Duodenal mucosa (tissue), 2 donors: ENCODE measurements at regions not wholly inside any gene's neighbourhood (a gene's known extent, or its start where the extent isn't known, plus 50 kb on each side); places are given as distances from the start of the nearest gene placed in this dataset.

ENCODE experiments used
- H3K27ac ChIP-seq: one replicate; pipeline ENCODE4 v1.7.0; 2013; ENCODE audit warnings: low read depth, low read length
- H3K27me3 ChIP-seq, 2 donors: one replicate each; pipeline ENCODE4 v1.7.0; 2013; ENCODE audit warnings: low read length in 2 of 2, control low read depth in 1 of 2; ENCODE audit not compliant: insufficient read depth in 2 of 2, control insufficient read depth in 1 of 2
- H3K36me3 ChIP-seq, 2 donors: one replicate each; pipeline ENCODE4 v1.7.0; 2013; ENCODE audit warnings: low read length in 2 of 2, control low read depth in 1 of 2; ENCODE audit not compliant: insufficient read depth in 2 of 2, control insufficient read depth in 1 of 2
- H3K4me1 ChIP-seq, 2 donors: one replicate each; pipeline ENCODE4 v1.7.0; 2013; ENCODE audit warnings: low read length in 2 of 2, control low read depth in 1 of 2; ENCODE audit not compliant: insufficient read depth in 2 of 2, control insufficient read depth in 1 of 2
- H3K4me3 ChIP-seq, 2 donors: one replicate each; pipeline ENCODE4 v1.7.0; 2013; ENCODE audit warnings: low read length in 2 of 2, low read depth in 1 of 2
- H3K9ac ChIP-seq, 2 donors: one replicate each; pipeline ENCODE4 v1.7.0; 2013; ENCODE audit warnings: low read length in 2 of 2, low read depth in 1 of 2
- H3K9me3 ChIP-seq, 2 donors: one replicate each; pipeline ENCODE4 v1.7.0; 2013; ENCODE audit warnings: low read length in 2 of 2, control low read depth in 1 of 2; ENCODE audit not compliant: control insufficient read depth in 1 of 2

DNA sequence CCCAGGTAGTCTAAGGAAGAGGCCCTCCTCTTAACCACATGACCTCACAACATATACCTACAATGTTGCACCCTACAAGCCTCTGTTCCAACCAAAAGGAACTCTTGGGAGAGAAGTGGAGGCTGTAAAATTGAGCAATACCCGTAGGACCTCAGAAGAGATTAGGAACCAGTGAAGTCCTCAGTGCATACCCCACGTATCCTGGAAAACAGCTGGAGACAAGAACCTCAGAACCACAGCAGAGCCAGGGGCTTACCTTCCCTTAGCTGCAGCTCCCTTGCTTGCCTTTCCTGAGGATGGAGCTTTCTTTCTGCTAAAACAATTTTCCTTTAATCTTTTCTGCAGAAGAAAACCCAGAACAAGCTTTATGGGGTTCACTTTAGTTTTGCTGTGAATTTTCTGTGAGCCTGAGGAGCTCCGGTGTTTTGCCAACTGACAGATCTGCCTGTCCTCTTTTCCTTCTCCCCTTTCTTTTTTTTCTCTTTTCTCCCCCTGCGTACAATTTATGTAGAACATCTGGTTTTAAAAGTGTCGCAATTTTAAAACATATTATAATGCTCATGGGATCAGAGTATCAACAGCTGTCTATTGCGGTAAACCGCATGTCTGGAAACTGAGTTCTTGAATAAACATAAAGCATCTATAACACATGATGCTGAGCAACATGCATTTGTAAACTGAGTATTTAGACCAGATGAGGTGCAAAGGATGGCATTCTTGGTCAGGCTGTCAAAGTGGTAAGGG is 226.4 kb upstream of the MAF start:
- no peak overlapping the region for H3K9ac ChIP-seq
- H3K27ac ChIP-seq: no peak overlapping the region
- H3K27me3 ChIP-seq: no peaks in the 10 kb centered on the region
- no peaks in the 10 kb centered on the region for H3K9me3 ChIP-seq
- no peak overlapping the region for H3K4me3 ChIP-seq
- H3K36me3 ChIP-seq: no peaks in the 10 kb centered on the region
- peaks cover 0 to 3% of the 10 kb centered on the region in 2 donors for H3K4me1 ChIP-seq

DNA sequence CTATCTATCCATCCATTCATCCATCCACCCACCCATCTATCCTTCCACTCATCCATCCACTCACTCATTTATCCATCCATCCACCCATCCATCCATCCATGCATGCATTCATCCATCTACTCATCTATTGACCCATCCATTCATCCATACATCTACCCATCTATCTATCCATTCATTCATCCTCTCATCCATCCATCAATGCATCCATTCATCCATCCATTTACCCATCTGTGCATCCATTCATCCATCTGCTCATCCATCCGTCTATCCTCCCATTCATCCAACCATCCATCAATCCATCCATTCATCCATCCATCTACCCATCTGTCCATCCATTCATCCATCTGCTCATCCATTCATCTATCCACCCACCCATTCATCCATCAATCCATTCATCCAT is 224.5 kb upstream of the MAF start:
- peaks cover 0 to 3% of the 10 kb centered on the region in 2 donors for H3K4me1 ChIP-seq
- H3K4me3 ChIP-seq: no peak overlapping the region
- no peak overlapping the region for H3K27ac ChIP-seq
- no peaks in the 10 kb centered on the region for H3K27me3 ChIP-seq
- H3K36me3 ChIP-seq: no peaks in the 10 kb centered on the region
- no peak overlapping the region for H3K9ac ChIP-seq
- H3K9me3 ChIP-seq: no peaks in the 10 kb centered on the region

DNA sequence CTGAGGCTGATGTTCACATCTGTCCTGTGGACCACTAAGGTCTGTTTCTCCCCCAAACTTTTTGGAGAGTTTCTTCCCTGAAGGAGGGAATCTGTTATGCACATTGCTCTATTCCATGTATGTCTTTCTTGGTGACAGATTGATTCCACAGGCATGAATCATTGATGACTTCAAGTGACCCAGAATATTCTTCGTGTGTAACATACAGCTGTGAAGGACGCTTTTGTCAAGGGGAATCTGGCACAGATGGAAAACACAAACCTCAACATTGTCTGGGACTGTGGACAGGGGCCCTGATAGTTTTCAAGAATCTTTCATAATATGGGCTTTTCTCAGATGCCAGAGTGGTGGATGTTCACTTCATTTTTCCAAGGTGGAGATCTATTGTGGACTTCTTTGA is 223.1 kb upstream of the MAF start:
- Histone ChIP-seq H3K9ac (no peak overlapping the region), H3K27me3 (no peaks in the 10 kb centered on the region), H3K27ac (no peak overlapping the region), H3K4me1 (peaks cover 0 to 3% of the 10 kb centered on the region in 2 donors), H3K4me3 (no peak overlapping the region), H3K36me3 (no peaks in the 10 kb centered on the region), H3K9me3 (no peaks in the 10 kb centered on the region)

DNA sequence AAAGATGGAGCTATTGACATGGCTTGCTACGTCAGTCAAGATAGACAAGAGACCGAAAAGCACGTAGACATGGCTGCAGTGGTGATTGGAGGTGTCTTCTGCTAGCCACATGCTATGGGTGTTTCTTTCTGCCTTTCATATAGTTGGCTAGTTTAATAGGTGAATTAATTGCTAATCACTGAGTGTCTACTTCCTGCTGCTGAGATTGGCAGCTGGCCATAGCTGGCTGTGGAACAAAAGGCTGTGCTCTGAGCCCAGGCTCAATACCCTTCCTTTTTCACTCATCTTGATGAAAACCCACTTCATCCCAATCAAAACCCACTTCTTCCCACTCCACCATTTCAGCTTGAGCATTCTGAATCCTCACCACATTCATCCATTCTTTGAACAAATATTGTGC is 221.4 kb upstream of the MAF start:
- Histone ChIP-seq H3K4me3 (no peak overlapping the region), H3K27ac (no peak overlapping the region), H3K9me3 (no peaks in the 10 kb centered on the region), H3K9ac (no peak overlapping the region), H3K27me3 (no peaks in the 10 kb centered on the region), H3K4me1 (peaks cover 0 to 3% of the 10 kb centered on the region in 2 donors), H3K36me3 (no peaks in the 10 kb centered on the region)

DNA sequence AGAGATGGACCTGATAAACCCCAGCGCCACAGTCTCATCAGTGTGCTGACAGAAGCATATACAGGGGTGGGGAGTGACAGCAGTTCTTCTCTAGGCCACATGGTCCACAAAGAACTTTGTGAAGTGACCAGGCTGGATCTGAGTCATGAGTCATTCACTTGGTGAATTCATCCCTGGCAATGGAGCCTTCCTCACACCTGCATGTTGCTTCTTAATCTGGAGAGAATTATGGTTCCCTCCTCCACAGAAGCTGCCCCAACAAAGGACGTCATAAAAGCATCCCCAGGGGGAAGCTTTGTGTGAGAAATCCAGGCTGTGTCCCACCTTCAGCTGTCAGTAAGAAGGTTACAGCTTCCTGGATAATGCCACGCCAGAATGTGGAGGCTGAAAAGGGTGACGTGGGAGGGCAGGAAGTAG is 215.6 kb upstream of the MAF start:
- Histone ChIP-seq H3K27ac (no peak overlapping the region), H3K27me3 (no peaks in the 10 kb centered on the region), H3K4me1 (no peaks in the 10 kb centered on the region), H3K9ac (no peak overlapping the region), H3K36me3 (no peaks in the 10 kb centered on the region), H3K9me3 (no peaks in the 10 kb centered on the region), H3K4me3 (no peak overlapping the region)

DNA sequence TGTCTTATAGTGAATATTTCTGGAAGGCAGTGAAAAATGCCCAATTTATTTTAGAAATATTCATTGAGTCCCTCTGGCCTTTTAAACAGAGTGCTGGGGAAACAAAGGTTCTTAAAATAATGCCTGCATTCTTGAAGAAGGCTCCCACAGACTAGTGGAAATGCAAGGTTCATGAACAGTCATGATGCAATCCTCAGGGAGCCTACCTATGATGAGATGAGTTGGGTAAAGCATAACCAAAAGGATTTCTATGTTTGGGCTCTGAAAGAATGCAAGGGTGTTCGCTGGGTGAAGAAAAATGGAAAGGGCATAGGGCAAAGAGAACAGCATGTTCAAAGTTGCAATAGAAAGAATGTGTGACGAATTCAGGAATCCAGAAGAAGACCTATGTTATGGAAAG is 214.5 kb upstream of the MAF start:
- Histone ChIP-seq H3K9me3 (no peaks in the 10 kb centered on the region), H3K4me1 (no peaks in the 10 kb centered on the region), H3K27me3 (no peaks in the 10 kb centered on the region), H3K9ac (no peak overlapping the region), H3K36me3 (no peaks in the 10 kb centered on the region), H3K4me3 (no peak overlapping the region), H3K27ac (no peak overlapping the region)

DNA sequence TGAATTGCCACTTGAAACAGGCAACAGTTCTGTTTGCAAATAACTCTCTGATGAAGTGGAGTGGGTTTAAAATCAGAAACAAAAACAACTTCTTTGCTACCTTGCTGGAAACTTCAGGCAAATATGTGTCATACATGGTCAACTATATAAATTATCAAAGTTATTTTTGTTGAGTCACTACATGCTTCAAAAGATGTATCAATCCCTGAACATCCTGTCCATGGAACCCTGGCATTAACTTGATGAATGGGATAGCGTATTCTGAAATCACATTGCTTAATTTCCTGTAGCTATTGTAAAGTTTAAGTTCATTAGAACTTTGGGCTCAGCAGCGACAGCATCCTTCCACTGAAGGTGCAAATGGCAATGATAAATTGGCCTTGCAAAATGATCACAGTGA is 213.6 kb upstream of the MAF start:
- Histone ChIP-seq H3K4me1 (no peaks in the 10 kb centered on the region), H3K9ac (no peak overlapping the region), H3K9me3 (no peaks in the 10 kb centered on the region), H3K4me3 (no peak overlapping the region), H3K36me3 (no peaks in the 10 kb centered on the region), H3K27me3 (no peaks in the 10 kb centered on the region), H3K27ac (no peak overlapping the region)

DNA sequence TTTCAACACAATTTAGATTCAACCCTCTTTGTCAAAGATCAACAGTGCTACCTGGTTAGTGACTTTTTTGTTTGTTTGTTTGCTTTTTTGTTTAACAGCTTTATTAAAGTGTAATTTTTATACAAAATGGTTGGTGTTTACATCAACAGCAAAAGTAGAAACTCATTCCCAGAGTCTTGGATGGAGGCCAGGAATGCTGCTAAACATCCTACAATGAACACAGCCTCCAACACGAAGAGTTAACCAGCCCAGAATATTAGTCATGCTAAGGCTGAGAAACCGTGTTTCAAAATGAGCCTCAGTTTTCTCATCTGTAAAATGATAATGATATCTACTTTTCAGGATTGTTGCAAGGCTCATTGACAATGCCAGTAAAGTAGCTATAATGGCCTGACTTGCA is 211.0 kb upstream of the MAF start:
- Histone ChIP-seq H3K4me1 (no peaks in the 10 kb centered on the region), H3K27me3 (no peaks in the 10 kb centered on the region), H3K4me3 (no peak overlapping the region), H3K27ac (no peak overlapping the region), H3K9me3 (peaks cover 0 to 4% of the 10 kb centered on the region in 2 donors), H3K9ac (no peak overlapping the region), H3K36me3 (no peaks in the 10 kb centered on the region)

DNA sequence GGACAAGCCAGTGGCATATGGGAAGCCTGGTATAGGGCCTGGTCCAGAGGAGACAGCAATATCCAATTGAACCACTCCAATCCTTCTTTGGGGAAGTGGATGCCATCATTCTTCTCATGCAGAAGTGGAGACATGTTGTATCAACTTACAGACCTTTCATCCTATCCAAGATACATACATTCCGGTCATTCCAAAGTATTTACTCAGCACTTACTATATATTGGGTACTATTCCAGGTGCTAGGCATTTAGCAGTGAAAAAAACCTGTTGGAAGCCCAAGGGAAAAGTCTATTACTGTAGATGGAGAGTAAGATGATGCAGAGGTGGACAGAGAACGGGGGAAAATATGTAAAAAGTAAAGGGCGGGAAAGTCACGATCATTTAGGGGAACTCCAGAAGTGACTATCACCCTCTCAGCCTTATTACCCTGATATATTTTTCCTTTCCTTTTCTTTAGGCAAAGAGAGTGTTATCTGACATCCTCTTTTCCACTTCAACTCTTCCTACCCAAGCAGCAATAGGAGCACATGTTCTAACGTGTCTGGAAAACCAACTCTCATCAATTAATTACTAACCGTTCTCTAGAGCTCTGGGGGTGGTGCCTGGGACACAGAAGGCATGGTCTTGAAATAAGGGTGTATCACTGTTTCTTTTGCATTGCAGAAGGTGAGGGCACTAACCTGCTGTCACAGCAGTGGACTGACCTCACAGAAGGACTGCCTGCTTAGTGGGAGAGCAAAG is 210.1 kb upstream of the MAF start:
- H3K36me3 ChIP-seq: no peaks in the 10 kb centered on the region

DNA sequence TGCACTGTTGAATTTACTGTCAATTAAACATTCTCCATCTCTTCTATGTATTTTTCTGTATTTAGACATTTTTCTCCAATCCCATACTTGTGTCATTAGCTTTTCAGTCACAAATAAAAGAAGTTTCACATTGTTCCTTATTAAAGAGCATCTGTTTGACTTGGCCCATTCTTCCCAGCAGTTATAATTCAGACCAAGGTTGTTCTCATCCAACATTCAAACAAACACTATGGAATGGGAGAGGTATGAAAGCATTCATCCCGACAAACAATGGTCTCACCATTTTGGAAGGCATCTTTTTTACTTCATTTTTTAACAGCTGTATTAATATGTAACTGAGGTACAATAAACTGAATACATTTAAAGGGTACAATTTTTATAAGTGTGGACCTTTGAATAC is 208.8 kb upstream of the MAF start:
- Histone ChIP-seq H3K27ac (no peak overlapping the region), H3K4me1 (no peaks in the 10 kb centered on the region), H3K27me3 (no peaks in the 10 kb centered on the region), H3K9me3 (peaks cover 0 to 4% of the 10 kb centered on the region in 2 donors), H3K4me3 (no peak overlapping the region), H3K9ac (no peak overlapping the region), H3K36me3 (no peaks in the 10 kb centered on the region)

More for the DNA sequence above, 210.1 kb upstream of the MAF start:
- H3K4me1 ChIP-seq: no peaks in the 10 kb centered on the region
- H3K9ac ChIP-seq: no peak overlapping the region
- H3K9me3 ChIP-seq: peaks cover 0 to 4% of the 10 kb centered on the region in 2 donors
- no peak overlapping the region for H3K27ac ChIP-seq
- no peaks in the 10 kb centered on the region for H3K27me3 ChIP-seq
- no peak overlapping the region for H3K4me3 ChIP-seq
